ENCODE measurements at regions not wholly inside any gene's neighbourhood (a gene's known extent, or its start where the extent isn't known, plus 50 kb on each side); places are given as distances from the start of the nearest gene placed in this dataset.

- Histone ChIP-seq H3K27ac (ENCODE audit: insufficient read depth, low read depth, low read length) (no peak overlapping the region), H3K4me2 (ENCODE audit: insufficient read depth, low read length) (no peak overlapping the region), H3K9me1 (replicated peaks; ENCODE audit: control insufficient read depth, extremely low read depth, insufficient read depth, low read length) (no peaks in the 10 kb centered on the region), H3K4me3 (replicated peaks in 1 of 3; ENCODE audit: insufficient read depth in 1 of 3, low read depth in 1 of 3, low read length in 3 of 3) (no peak overlapping the region), H3K79me2 (ENCODE audit: control insufficient read depth, insufficient read depth, low read length) (no peaks in the 10 kb centered on the region), H3K27me3 (ENCODE audit: control insufficient read depth in 2 of 2, insufficient read depth in 2 of 2, low read length in 2 of 2) (no peaks in the 10 kb centered on the region), H3K4me1 (ENCODE audit: control insufficient read depth, extremely low read depth, insufficient read depth, low read length) (no peaks in the 10 kb centered on the region), H4K20me1 (replicated peaks; ENCODE audit: control insufficient read depth, extremely low read depth, insufficient read depth, low read length) (no peaks in the 10 kb centered on the region), H3K36me3 (ENCODE audit: control insufficient read depth in 2 of 2, extremely low read depth in 1 of 2, insufficient read depth in 2 of 2, low read length in 2 of 2) (no peaks in the 10 kb centered on the region), H3K9me3 (replicated peaks; ENCODE audit: control insufficient read depth, insufficient read depth, low read length) (no peaks in the 10 kb centered on the region), H2AFZ (ENCODE audit: low read depth, low read length) (no peak overlapping the region), H3K9ac (replicated peaks; ENCODE audit: extremely low read depth, insufficient read depth, low read length) (no peak overlapping the region)
- intact Hi-C loops (cut with micrococcal nuclease) = no loop called here
- TF ChIP-seq MYC (IDR thresholded peaks at IDR 0.05; ENCODE audit: low read depth, low read length) = no peak
- TF ChIP-seq GATA2 (IDR thresholded peaks at IDR 0.05; ENCODE audit: insufficient read depth, insufficient read length, low read depth, low read length) = no peak
- TF ChIP-seq CTCF (IDR thresholded peaks at IDR 0.05; ENCODE audit: extremely low read depth in 1 of 2, insufficient read depth in 1 of 2, low read depth in 1 of 2, low read length in 2 of 2) = no peak
- TF ChIP-seq EZH2 (IDR thresholded peaks at IDR 0.05; ENCODE audit: borderline replicate concordance, low read depth, low read length, severe bottlenecking) = no peak
- no peak for TF ChIP-seq JUN (IDR thresholded peaks at IDR 0.05; ENCODE audit: borderline replicate concordance, insufficient read depth, insufficient read length, low read depth)
- no peak for TF ChIP-seq POLR2AphosphoS5 (IDR thresholded peaks at IDR 0.05; ENCODE audit: insufficient read depth, low read depth, low read length)
- no peak for TF ChIP-seq FOS (IDR thresholded peaks at IDR 0.05; ENCODE audit: borderline replicate concordance, insufficient read depth, low read length)
- no peak for TF ChIP-seq MAX (IDR thresholded peaks at IDR 0.05; ENCODE audit: insufficient read depth, insufficient read length)
- no peak for TF ChIP-seq POLR2A (IDR thresholded peaks at IDR 0.05; ENCODE audit: low read depth, low read length)
- FAIRE-seq (no peak), DNase-seq (ENCODE audit: low read depth, low spot score) (no peak)
- CTCF ChIA-PET = no interaction called here
- BruUV-seq (replicated peaks) = no TSS peak
- POLR2A ChIA-PET = no interaction called here
- dilution Hi-C loops (cut with MboI; ENCODE audit: extremely low pct_ligation_motif_present, low sequenced_read_pairs) = no loop called here
Measured at GRCh38 chr21:23740463-23740862, 1866.8 kb downstream of the MRPL39 start.

Measured in endothelial cell of umbilical vein (primary cell).